Natural killer cell (primary cell): ENCODE measurements at regions not wholly inside any gene's neighbourhood (a gene's known extent, or its start where the extent isn't known, plus 50 kb on each side); places are given as distances from the start of the nearest gene placed in this dataset.

Experiments
- ATAC-seq, 3 donors: fragments of 150-1000 bp in 2 of 3; fragments of 200-7000 bp in 1 of 3; cut with Tn5 transposase; 1 replicate in 1 of 3; 2 replicates in 2 of 3; pipeline ENCODE4 v1.10.0; 2021; ENCODE audit warnings: mild to moderate bottlenecking in 2 of 3, moderate library complexity in 2 of 3
- DNase-seq, 2 donors: peaks; one replicate each; pipeline versions ENCODE4 v3.0.0 to v3.0.0-alpha.2; 2013 to 2021; ENCODE audit warnings: mixed read lengths in 1 of 2
- H3K27ac ChIP-seq: one replicate; pipeline ENCODE4 v1.5.1; 2013; ENCODE audit warnings: mild to moderate bottlenecking, low read length
- H3K27me3 ChIP-seq: one replicate; pipeline ENCODE4 v1.6.1; 2013; ENCODE audit warnings: low read length; ENCODE audit not compliant: control insufficient read depth, insufficient read depth
- H3K36me3 ChIP-seq: one replicate; pipeline ENCODE4 v1.6.1; 2013; ENCODE audit warnings: low read length; ENCODE audit not compliant: control insufficient read depth, insufficient read depth
- H3K4me1 ChIP-seq: one replicate; pipeline ENCODE4 v1.6.1; 2013; ENCODE audit warnings: low read length; ENCODE audit not compliant: control insufficient read depth, insufficient read depth
- H3K4me3 ChIP-seq: one replicate; pipeline ENCODE4 v1.5.1; 2013; ENCODE audit warnings: low read length
- H3K9me3 ChIP-seq: one replicate; pipeline ENCODE4 v1.6.1; 2013; ENCODE audit warnings: low read length; ENCODE audit not compliant: control insufficient read depth, insufficient read depth
- H3K27ac Mint-ChIP-seq, 2 donors: one replicate each; pipeline ENCODE4 v1.8.0; 2022; ENCODE audit warnings: mild to moderate bottlenecking in 2 of 2, mixed read lengths in 2 of 2, moderate library complexity in 1 of 2
- H3K27me3 Mint-ChIP-seq, 2 donors: one replicate each; pipeline ENCODE4 v1.8.0; 2022; ENCODE audit warnings: low read depth in 2 of 2, mixed read lengths in 2 of 2
- H3K36me3 Mint-ChIP-seq: one replicate; pipeline ENCODE4 v1.8.0; 2022; ENCODE audit warnings: mixed read lengths
- H3K4me1 Mint-ChIP-seq, 2 donors: one replicate each; pipeline ENCODE4 v1.8.0; 2022; ENCODE audit warnings: mixed read lengths in 2 of 2
- H3K4me3 Mint-ChIP-seq: one replicate; pipeline ENCODE4 v1.8.0; 2022; ENCODE audit warnings: mild to moderate bottlenecking, moderate library complexity, mixed read lengths
- H3K9me3 Mint-ChIP-seq, 2 donors: one replicate each; pipeline ENCODE4 v1.8.0; 2022; ENCODE audit warnings: mixed read lengths in 2 of 2
- CTCF ChIP-seq: fragments of 200-600 bp; IDR thresholded peaks from one replicate; pipeline ENCODE4 v1.8.0; 2022; ENCODE audit warnings: antibody characterized with exemption
- WGBS: methylation state at CpG from one replicate; pipeline ENCODE4 v1.1.7; 2013; ENCODE audit warnings: missing lambda C conversion rate; ENCODE audit not compliant: insufficient coverage; 5-methylcytosine and 5-hydroxymethylcytosine counted together
- intact Hi-C: fragments of 100-400 bp; cut with micrococcal nuclease; formaldehyde crosslinking; loops from one replicate; pipeline ENCODE4 v1.14.2; 2022

GRCh38 chr4:106767991-106768390 is 268.1 kb downstream of the DKK2 start:
- H3K36me3 Mint-ChIP-seq = no peaks in the 10 kb centered on the region
- Histone ChIP-seq H3K4me1 (no peaks in the 10 kb centered on the region), H3K4me3 (no peak overlapping the region), H3K9me3 (no peaks in the 10 kb centered on the region), H3K36me3 (no peaks in the 10 kb centered on the region), H3K27me3 (no peaks in the 10 kb centered on the region), H3K27ac (no peak overlapping the region)
- intact Hi-C loops = no loop called here
- no peaks in the 10 kb centered on the region for H3K27me3 Mint-ChIP-seq
- WGBS = 76% methylated on average over 2 of the region's 2 CpGs
- peaks cover 11 to 14% of the 10 kb centered on the region in 2 donors for H3K9me3 Mint-ChIP-seq
- ATAC-seq (no peak), DNase-seq (no peak)
- H3K27ac Mint-ChIP-seq = no peak overlapping the region
- H3K4me3 Mint-ChIP-seq = no peak overlapping the region
- no peak for TF ChIP-seq CTCF
- H3K4me1 Mint-ChIP-seq = no peaks in the 10 kb centered on the region

GRCh38 chr4:106766519-106766918 is 269.6 kb downstream of the DKK2 start:
- Mint-ChIP-seq H3K4me1 (no peaks in the 10 kb centered on the region), H3K4me3 (no peak overlapping the region), H3K27me3 (no peaks in the 10 kb centered on the region), H3K36me3 (no peaks in the 10 kb centered on the region), H3K9me3 (peaks cover 4 to 8% of the 10 kb centered on the region in 2 donors), H3K27ac (no peak overlapping the region)
- Histone ChIP-seq H3K4me1 (no peaks in the 10 kb centered on the region), H3K27me3 (no peaks in the 10 kb centered on the region), H3K9me3 (no peaks in the 10 kb centered on the region), H3K36me3 (no peaks in the 10 kb centered on the region), H3K27ac (no peak overlapping the region), H3K4me3 (no peak overlapping the region)
- ATAC-seq (no peak), DNase-seq (no peak)
- no peak for TF ChIP-seq CTCF
- intact Hi-C loops = no loop called here

GRCh38 chr4:106764774-106765173 is 271.3 kb downstream of the DKK2 start:
- ATAC-seq (no peak), DNase-seq (no peak)
- Mint-ChIP-seq H3K36me3 (no peaks in the 10 kb centered on the region), H3K27ac (no peak overlapping the region), H3K4me3 (no peak overlapping the region), H3K27me3 (no peaks in the 10 kb centered on the region), H3K4me1 (no peaks in the 10 kb centered on the region), H3K9me3 (peaks cover 7 to 11% of the 10 kb centered on the region in 2 donors)
- H3K36me3 ChIP-seq = no peaks in the 10 kb centered on the region
- no peak overlapping the region for H3K27ac ChIP-seq
- no peaks in the 10 kb centered on the region for H3K27me3 ChIP-seq
- H3K4me1 ChIP-seq = no peaks in the 10 kb centered on the region
- H3K4me3 ChIP-seq = no peak overlapping the region
- intact Hi-C loops = no loop called here
- TF ChIP-seq CTCF = no peak
- 92% methylated on average over 4 of the region's 4 CpGs for WGBS
- H3K9me3 ChIP-seq = no peaks in the 10 kb centered on the region

GRCh38 chr4:106762666-106763443 is 273.3 kb downstream of the DKK2 start:
- no peak for DNase-seq
- H3K36me3 ChIP-seq = no peaks in the 10 kb centered on the region
- H3K27ac ChIP-seq = no peak overlapping the region
- no peaks in the 10 kb centered on the region for H3K4me1 Mint-ChIP-seq
- intact Hi-C loops = no loop called here
- H3K27me3 Mint-ChIP-seq = no peaks in the 10 kb centered on the region
- no peak for ATAC-seq
- TF ChIP-seq CTCF = no peak
- no peaks in the 10 kb centered on the region for H3K27me3 ChIP-seq
- no peaks in the 10 kb centered on the region for H3K36me3 Mint-ChIP-seq
- H3K9me3 ChIP-seq = no peaks in the 10 kb centered on the region
- H3K27ac Mint-ChIP-seq = no peak overlapping the region
- no peak overlapping the region for H3K4me3 Mint-ChIP-seq
- no peak overlapping the region for H3K4me3 ChIP-seq
- peaks cover 2 to 7% of the 10 kb centered on the region in 2 donors for H3K9me3 Mint-ChIP-seq
- H3K4me1 ChIP-seq = no peaks in the 10 kb centered on the region
- 72% methylated on average over 5 of the region's 5 CpGs for whole genome bisulfite sequencing
